ENCODE measurements at regions not wholly inside any gene's neighbourhood (a gene's known extent, or its start where the extent isn't known, plus 50 kb on each side); places are given as distances from the start of the nearest gene placed in this dataset.

DNA sequence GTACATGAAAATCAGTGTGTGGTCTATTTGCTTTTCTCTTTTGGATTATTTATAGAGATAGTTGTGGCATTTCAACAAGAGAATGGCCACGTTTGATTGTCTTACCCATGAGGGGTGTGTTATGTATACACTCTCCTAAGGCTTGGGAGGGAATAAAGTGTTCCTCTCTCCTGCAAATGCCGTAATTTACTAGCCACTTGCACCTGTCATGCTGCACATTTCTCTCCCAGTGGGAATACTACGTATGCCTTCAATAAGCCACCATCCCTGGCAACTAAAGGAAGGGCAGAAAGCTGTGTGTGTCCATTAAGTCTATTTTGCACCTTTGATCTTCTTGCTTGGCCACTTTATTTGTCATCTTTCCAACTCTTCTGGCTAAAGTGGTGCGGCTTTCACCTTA, 541.2 kb downstream of the QKI start:
- TF ChIP-seq EP300 (IDR thresholded peaks at IDR 0.05; ENCODE audit: borderline replicate concordance), result no peak
- TF ChIP-seq CEBPB (IDR thresholded peaks at IDR 0.05), result no peak
- TF ChIP-seq, protein P1, sequence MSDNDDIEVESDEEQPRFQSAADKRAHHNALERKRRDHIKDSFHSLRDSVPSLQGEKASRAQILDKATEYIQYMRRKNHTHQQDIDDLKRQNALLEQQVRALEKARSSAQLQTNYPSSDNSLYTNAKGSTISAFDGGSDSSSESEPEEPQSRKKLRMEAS (IDR thresholded peaks at IDR 0.05), result no peak
- no peak for TF ChIP-seq RAD21 (IDR thresholded peaks at IDR 0.05; ENCODE audit: low read depth)
- TF ChIP-seq TEAD4 (IDR thresholded peaks at IDR 0.05), result no peak
